ENCODE measurements at regions not wholly inside any gene's neighbourhood (a gene's known extent, or its start where the extent isn't known, plus 50 kb on each side); places are given as distances from the start of the nearest gene placed in this dataset.

DNA sequence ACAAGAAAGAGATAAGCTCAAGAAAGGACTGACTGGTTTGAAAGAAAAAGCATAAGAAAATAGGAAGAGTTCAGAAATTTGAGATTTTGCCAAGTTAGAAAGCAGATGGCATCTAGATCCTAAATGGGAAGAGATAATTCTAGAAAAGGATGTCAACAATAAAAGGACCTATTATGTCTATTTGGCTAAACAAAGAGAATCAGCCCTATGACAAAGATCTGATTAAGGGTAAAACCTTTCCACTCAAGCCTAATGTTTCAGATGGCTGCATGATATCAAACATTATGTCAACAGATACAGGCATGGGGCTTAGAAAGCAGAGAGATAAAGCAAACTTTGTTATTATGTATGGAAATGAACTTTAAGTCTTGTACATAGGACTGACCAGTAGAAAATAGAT, 465.0 kb upstream of the TRIB2 start:
- ATAC-seq (ENCODE audit: insufficient read depth, low read depth) = no peak
- Histone ChIP-seq H3K79me2 (ENCODE audit: insufficient read depth, low read length) (no peaks in the 10 kb centered on the region), H3K9me3 (ENCODE audit: insufficient read depth, low read length, severe bottlenecking) (no peaks in the 10 kb centered on the region), H3K9ac (ENCODE audit: low read depth, low read length) (no peak overlapping the region), H3K4me3 (ENCODE audit: low read depth in 1 of 2, low read length in 2 of 2) (no peak overlapping the region), H2AFZ (ENCODE audit: low read depth, low read length) (no peak overlapping the region), H3K4me1 (ENCODE audit: insufficient read depth, low read length) (no peaks in the 10 kb centered on the region), H3K27ac (ENCODE audit: low read length) (no peak overlapping the region), H4K20me1 (ENCODE audit: insufficient read depth, low read length) (no peaks in the 10 kb centered on the region), H3K36me3 (ENCODE audit: insufficient read depth, low read length) (no peaks in the 10 kb centered on the region), H3K4me2 (ENCODE audit: insufficient read depth, low read length) (no peak overlapping the region), H3K27me3 (ENCODE audit: insufficient read depth, low read length, poor library complexity) (no peaks in the 10 kb centered on the region)
- TF ChIP-seq, protein P1, sequence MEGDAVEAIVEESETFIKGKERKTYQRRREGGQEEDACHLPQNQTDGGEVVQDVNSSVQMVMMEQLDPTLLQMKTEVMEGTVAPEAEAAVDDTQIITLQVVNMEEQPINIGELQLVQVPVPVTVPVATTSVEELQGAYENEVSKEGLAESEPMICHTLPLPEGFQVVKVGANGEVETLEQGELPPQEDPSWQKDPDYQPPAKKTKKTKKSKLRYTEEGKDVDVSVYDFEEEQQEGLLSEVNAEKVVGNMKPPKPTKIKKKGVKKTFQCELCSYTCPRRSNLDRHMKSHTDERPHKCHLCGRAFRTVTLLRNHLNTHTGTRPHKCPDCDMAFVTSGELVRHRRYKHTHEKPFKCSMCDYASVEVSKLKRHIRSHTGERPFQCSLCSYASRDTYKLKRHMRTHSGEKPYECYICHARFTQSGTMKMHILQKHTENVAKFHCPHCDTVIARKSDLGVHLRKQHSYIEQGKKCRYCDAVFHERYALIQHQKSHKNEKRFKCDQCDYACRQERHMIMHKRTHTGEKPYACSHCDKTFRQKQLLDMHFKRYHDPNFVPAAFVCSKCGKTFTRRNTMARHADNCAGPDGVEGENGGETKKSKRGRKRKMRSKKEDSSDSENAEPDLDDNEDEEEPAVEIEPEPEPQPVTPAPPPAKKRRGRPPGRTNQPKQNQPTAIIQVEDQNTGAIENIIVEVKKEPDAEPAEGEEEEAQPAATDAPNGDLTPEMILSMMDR (IDR thresholded peaks at IDR 0.05; ENCODE audit: borderline replicate concordance, extremely low read depth, low read length, poor library complexity, severe bottlenecking) = no peak
- TF ChIP-seq EZH2 (IDR thresholded peaks at IDR 0.05; ENCODE audit: borderline replicate concordance, low read depth, low read length, severe bottlenecking) = no peak
- no peak for DNase-seq

DNA sequence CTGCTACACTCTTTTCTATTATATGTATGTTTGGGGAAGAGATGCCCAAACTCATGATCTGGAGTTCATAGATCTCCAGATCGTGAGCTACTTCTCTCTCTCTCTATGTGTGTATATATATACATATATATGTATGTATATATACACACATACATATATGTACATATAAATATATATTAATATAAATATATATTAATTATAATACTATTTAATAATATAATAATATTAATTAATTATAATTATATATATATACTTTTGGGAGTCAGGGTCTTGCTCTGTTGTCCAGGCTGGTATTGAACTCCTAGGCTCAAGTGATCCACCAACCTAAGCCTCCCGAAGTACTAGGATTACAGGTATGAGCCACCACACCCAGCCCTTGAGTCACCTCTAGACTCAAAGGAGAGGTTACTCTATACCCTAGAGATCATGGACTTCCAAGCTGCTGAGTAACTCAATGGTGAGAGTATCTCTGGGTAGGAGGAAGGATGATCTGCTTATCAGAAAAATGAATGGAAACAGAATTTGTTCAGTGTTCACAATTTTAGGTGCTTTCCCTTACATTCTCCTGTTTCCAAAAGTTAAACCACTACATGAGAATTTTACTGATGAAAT, 463.5 kb upstream of the TRIB2 start:
- Histone ChIP-seq H3K9ac (ENCODE audit: low read depth, low read length) (no peak overlapping the region), H3K4me3 (ENCODE audit: low read depth in 1 of 2, low read length in 2 of 2) (no peak overlapping the region), H3K79me2 (ENCODE audit: insufficient read depth, low read length) (no peaks in the 10 kb centered on the region), H3K27me3 (ENCODE audit: insufficient read depth, low read length, poor library complexity) (no peaks in the 10 kb centered on the region), H2AFZ (ENCODE audit: low read depth, low read length) (no peak overlapping the region), H3K27ac (ENCODE audit: low read length) (no peak overlapping the region), H3K36me3 (ENCODE audit: insufficient read depth, low read length) (no peaks in the 10 kb centered on the region), H3K4me1 (ENCODE audit: insufficient read depth, low read length) (no peaks in the 10 kb centered on the region), H3K9me3 (ENCODE audit: insufficient read depth, low read length, severe bottlenecking) (no peaks in the 10 kb centered on the region), H4K20me1 (ENCODE audit: insufficient read depth, low read length) (no peaks in the 10 kb centered on the region), H3K4me2 (ENCODE audit: insufficient read depth, low read length) (no peak overlapping the region)
- ATAC-seq (ENCODE audit: insufficient read depth, low read depth) (no peak), DNase-seq (no peak)
- TF ChIP-seq EZH2 (IDR thresholded peaks at IDR 0.05; ENCODE audit: borderline replicate concordance, low read depth, low read length, severe bottlenecking) = no peak
- TF ChIP-seq, protein P1 (IDR thresholded peaks at IDR 0.05; ENCODE audit: borderline replicate concordance, extremely low read depth, low read length, poor library complexity, severe bottlenecking) = no peak

DNA sequence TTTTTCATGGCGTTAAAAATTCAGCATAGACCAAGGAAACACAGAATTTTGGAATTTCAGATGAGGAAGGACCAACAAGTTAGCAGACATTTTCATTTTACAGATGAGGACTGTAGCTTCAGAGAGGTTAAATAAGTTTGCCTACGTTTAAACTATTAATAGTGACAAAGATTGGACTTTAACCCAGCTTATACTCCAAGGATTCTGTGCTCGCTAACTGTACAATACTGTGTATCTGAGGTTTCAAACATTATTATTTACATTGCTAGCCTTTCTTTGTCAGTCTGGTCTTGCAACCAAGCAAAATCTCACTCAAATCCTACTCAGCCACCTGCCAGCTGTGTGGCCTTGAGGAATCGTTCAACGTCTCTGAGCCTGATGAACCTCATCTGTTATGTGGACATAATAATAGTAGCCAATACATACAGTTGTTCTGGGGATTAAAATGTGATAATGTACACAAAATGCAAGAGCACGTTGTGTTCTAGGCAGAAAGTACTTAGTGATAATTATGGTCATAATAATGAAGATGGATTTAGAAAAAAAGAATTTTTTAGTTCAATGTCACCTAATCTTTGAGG, 462.4 kb upstream of the TRIB2 start:
- ATAC-seq (ENCODE audit: insufficient read depth, low read depth) (no peak), DNase-seq (no peak)
- no peak overlapping the region for H3K4me3 ChIP-seq (ENCODE audit: low read depth in 1 of 2, low read length in 2 of 2)

More for the DNA sequence above, 462.4 kb upstream of the TRIB2 start:
- Histone ChIP-seq H3K9ac (ENCODE audit: low read depth, low read length) (no peak overlapping the region), H3K4me2 (ENCODE audit: insufficient read depth, low read length) (no peak overlapping the region), H3K27me3 (ENCODE audit: insufficient read depth, low read length, poor library complexity) (no peaks in the 10 kb centered on the region), H3K9me3 (ENCODE audit: insufficient read depth, low read length, severe bottlenecking) (no peaks in the 10 kb centered on the region), H4K20me1 (ENCODE audit: insufficient read depth, low read length) (no peaks in the 10 kb centered on the region), H3K79me2 (ENCODE audit: insufficient read depth, low read length) (no peaks in the 10 kb centered on the region), H3K27ac (ENCODE audit: low read length) (no peak overlapping the region), H2AFZ (ENCODE audit: low read depth, low read length) (no peak overlapping the region), H3K36me3 (ENCODE audit: insufficient read depth, low read length) (no peaks in the 10 kb centered on the region), H3K4me1 (ENCODE audit: insufficient read depth, low read length) (no peaks in the 10 kb centered on the region)
- no peak for TF ChIP-seq EZH2 (IDR thresholded peaks at IDR 0.05; ENCODE audit: borderline replicate concordance, low read depth, low read length, severe bottlenecking)
- TF ChIP-seq, protein P1 (IDR thresholded peaks at IDR 0.05; ENCODE audit: borderline replicate concordance, extremely low read depth, low read length, poor library complexity, severe bottlenecking) = no peak
